C4-2B (cell line): ENCODE measurements at regions not wholly inside any gene's neighbourhood (a gene's known extent, or its start where the extent isn't known, plus 50 kb on each side); places are given as distances from the start of the nearest gene placed in this dataset.

Source experiments
- H3K27ac ChIP-seq: fragments of 450-650 bp; 2 replicates; pipeline ENCODE4 v1.5.1; 2017
- ZFX ChIP-seq: fragments of 450-650 bp; IDR thresholded peaks from 2 replicates; pipeline ENCODE4 v1.6.1; 2017
- TF ChIP-seq, protein P1 (sequence below): fragments of 450-650 bp; conservative IDR thresholded peaks from 2 replicates; pipeline ENCODE4 v1.5.1; 2017; ENCODE audit warnings: mild to moderate bottlenecking

DNA sequence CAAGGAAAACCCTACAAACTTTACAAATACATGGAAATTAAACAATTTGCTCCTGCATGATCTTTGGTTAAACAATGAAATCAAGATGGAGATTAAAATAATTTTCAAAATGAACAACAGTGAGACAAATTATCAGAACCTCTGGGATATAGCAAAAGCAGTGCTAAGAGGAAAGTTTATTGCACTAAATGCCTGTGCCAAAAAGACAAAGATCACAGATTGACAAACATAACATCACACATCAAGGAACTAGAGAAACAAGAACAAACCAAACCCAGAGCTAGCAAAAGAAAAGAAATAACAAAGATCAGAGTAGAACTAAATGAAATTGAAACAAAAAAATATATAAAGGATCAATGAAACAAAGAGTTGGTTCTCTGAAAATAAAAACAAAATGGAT is 95.2 kb upstream of the FBXO11 start:
- no peak overlapping the region for H3K27ac ChIP-seq
- TF ChIP-seq, protein P1, sequence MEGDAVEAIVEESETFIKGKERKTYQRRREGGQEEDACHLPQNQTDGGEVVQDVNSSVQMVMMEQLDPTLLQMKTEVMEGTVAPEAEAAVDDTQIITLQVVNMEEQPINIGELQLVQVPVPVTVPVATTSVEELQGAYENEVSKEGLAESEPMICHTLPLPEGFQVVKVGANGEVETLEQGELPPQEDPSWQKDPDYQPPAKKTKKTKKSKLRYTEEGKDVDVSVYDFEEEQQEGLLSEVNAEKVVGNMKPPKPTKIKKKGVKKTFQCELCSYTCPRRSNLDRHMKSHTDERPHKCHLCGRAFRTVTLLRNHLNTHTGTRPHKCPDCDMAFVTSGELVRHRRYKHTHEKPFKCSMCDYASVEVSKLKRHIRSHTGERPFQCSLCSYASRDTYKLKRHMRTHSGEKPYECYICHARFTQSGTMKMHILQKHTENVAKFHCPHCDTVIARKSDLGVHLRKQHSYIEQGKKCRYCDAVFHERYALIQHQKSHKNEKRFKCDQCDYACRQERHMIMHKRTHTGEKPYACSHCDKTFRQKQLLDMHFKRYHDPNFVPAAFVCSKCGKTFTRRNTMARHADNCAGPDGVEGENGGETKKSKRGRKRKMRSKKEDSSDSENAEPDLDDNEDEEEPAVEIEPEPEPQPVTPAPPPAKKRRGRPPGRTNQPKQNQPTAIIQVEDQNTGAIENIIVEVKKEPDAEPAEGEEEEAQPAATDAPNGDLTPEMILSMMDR = no peak
- no peak for TF ChIP-seq ZFX

GRCh38 chr2:48006094-48006493 is 99.8 kb upstream of the FBXO11 start:
- no peak overlapping the region for H3K27ac ChIP-seq
- TF ChIP-seq ZFX = no peak
- TF ChIP-seq, protein P1 = no peak

DNA sequence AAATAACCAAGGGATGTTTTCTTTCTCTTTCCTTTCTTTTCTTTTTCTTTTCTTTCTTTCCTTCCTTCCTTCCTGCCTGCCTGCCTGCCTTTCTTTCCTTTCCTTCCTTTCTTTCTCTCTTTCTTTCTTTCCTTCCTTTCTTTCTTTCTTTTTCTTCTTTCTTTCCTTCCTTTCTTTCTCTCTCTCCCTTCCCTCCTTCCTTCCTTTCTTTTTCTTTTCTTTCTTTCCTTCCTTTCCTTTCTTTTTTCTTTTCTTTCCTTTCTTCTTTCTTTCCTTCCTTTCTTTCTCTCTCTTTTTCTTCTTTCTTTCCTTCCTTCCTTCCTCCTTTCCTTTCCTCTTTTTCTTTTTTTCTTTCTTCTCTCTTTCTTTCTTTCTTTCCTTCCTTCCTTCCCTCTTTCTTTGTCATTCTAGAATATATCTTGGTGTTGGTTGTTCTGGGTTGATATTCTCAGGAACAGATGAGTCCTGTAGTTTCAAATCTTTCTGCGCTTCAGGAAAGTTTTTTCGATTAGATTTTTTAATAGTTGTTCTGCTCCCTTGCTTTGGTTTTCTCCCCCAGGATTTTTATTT is 101.5 kb upstream of the FBXO11 start:
- H3K27ac ChIP-seq = no peak overlapping the region
- TF ChIP-seq, protein P1 = no peak
- no peak for TF ChIP-seq ZFX

GRCh38 chr2:48009256-48009655 is 103.0 kb upstream of the FBXO11 start:
- no peak for TF ChIP-seq ZFX
- TF ChIP-seq, protein P1 = no peak
- no peak overlapping the region for H3K27ac ChIP-seq

DNA sequence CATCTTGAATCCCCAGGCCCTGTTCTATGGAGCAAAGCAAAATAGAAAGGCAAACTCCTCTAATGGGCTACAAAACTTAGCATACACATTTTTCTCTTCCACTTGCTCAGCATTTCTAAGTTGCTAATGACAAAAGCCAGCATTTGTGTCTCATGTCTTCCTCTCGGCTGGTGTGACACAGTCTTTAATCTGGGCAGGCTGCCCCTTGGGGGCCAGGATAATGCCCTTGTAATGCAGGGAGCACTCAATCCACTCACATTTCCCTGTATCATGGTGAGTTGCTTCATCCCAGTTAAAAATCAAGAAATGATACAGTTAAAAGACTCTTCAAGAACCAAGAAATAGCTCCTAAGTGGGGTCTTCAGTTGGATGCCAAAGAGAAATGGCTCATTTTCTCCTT is 109.1 kb upstream of the FBXO11 start:
- TF ChIP-seq, protein P1 = no peak
- TF ChIP-seq ZFX = no peak

GRCh38 chr2:48016225-48017019 is 110.1 kb upstream of the FBXO11 start:
- no peak overlapping the region for H3K27ac ChIP-seq
- TF ChIP-seq, protein P1 = peak; percentile 31
- no peak for TF ChIP-seq ZFX

More for the DNA sequence above, 109.1 kb upstream of the FBXO11 start:
- no peak overlapping the region for H3K27ac ChIP-seq

DNA sequence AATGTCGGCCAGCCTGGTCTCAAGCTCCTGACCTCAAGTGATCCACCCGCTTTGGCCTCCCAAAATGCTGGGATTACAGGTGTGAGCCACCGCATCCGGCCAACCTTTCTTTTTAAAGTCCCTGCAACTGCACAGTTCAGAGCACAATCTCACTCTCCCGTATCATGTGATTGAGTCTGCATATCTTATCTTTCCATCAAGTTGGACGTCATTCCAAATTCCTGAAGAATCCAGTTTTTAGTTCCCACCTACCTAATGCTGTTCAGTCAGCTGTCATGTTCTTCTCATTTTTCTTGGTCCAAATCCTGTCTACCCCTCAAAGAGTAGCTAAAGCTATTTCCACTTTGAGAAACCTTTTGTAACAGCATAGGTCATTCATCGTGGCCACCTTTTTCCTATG is 110.8 kb upstream of the FBXO11 start:
- no peak overlapping the region for H3K27ac ChIP-seq
- TF ChIP-seq, protein P1 = no peak
- no peak for TF ChIP-seq ZFX
